Epidermal melanocyte (primary cell): ENCODE measurements at regions not wholly inside any gene's neighbourhood (a gene's known extent, or its start where the extent isn't known, plus 50 kb on each side); places are given as distances from the start of the nearest gene placed in this dataset.
"Not testable (repeated sequence)": the region's sequence is repeated elsewhere in the genome, so short reads cannot be mapped to it uniquely, and the experiment has no call there.

ENCODE experiments used
- DNase-seq: peaks from one replicate; pipeline ENCODE4 v3.0.0; 2011; ENCODE audit warnings: low spot score; ENCODE audit not compliant: insufficient read length

DNA sequence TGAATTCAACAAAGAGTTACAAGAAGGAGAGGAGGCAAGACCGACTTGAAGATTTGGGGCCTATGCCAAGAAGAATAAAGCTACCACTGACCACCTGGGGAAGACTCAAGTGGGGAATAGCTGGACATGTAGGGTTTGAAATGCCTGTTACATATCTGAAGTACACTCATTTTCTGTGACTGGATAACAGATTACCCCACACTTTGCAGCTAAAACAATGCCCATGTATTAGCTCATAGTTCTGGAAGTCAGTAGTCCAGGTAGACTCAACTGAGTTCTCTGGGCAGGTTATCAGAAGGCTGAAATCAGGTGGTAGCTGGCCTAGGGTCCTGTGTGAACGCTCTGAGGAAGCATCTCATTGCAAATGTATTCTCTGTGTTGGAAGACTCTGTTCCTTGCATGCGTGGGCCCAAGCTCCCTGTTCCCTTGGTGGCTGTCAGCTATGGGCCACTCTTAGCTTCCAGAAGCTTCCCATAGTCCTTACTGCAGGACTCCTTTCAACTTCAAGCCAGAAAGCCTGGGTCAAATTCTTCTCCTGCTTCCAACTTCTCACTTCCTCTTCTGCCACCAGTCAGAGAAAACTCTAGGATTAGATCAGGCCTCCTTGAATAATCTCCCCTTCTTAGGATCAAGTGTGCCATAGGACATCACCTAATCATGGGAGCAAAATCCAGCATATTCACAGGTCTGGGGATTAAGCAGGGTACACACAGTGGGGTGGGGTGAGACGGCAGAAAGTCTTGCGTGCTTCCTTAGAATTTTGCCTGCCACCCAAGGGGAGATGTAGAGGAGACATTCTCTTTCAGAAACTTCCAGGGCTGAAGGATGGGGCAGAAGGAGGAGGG lies 187.8 kb downstream of the SHQ1 start:
- no peak for DNase-seq

DNA sequence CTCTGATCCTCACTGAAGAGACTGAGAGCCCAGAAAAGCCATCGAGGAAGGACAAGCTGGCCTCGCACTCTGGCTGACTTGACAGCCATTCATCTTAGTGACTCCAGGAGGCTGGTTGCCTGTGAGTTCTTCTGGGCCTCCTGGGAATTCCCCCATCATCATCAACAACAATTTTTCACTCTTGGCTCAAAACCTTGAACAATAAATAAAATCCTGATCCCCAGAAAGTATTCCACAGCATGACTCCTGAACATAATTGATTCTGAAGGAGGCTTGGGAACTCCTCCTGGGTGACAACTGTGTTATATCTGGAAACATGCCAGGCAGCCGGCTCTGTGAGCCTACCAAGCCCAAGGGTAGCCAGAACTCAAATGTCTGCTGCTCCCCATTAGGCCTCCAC lies 188.6 kb downstream of the SHQ1 start:
- no peak for DNase-seq

DNA sequence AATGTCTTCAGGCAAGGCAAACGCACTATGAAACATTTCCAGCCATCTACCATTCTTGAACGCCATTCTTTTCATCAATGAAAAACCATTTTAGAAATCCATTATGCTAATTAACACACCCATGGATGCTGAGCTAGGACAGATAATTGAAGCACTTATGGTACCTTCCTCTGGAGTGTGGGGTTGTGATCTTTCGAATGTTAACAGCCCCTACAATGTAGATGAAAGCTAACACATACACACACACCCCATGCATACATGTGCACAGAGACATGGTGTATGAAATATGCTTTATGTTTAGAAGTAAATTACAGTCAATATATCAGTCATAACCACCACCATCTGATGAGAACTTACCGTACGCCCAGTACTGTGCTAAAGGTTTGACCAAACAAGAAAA lies 189.1 kb downstream of the SHQ1 start:
- no peak for DNase-seq

DNA sequence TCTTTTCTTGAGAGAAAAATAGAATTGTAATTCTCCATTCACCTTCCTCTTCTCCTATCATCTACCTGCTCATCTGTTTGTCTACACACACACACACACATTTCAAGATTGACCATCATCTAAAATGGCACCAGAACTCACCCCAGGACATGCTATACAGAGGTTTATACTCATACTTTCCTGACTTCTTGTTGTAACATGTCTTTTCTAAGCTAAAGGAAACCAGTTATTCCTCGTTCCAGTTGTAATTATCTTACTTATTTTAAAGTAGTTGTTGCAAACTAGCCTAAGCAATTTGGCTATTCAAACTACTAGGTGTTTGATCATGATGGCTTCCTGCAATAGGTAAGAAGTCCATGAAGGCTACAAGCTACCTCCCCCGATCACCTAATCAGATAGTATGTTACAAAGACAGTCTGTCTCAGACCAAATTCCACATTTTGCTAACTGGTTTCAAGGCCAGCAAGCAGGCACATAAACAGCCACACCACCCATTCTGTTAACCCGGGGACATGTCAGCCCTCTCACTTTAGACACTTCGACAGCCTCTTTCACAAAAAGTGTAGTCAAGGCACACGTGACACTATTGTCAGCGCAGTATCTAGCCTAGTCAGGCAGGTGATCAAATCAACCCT lies 189.7 kb downstream of the SHQ1 start:
- DNase-seq, result no peak

DNA sequence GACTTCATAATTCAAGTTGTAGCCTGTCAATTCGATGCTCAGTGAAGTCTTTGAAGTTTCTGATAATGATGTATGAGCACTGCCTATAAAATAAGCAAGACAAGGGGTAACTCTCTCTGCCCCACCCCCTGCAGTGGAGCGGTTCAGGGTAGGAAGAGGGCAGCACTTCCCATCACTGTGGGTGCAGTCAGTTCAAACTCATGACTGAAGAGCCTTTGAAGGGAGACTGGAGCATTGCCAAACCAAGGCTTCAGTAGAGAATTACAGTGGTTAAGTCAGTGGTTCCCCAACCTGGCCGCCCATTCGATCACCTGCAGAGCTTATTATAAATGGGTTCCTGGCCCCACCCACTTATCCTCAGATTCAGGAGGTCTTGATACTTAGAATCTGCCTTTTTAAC lies 190.6 kb downstream of the SHQ1 start:
- no peak for DNase-seq

DNA sequence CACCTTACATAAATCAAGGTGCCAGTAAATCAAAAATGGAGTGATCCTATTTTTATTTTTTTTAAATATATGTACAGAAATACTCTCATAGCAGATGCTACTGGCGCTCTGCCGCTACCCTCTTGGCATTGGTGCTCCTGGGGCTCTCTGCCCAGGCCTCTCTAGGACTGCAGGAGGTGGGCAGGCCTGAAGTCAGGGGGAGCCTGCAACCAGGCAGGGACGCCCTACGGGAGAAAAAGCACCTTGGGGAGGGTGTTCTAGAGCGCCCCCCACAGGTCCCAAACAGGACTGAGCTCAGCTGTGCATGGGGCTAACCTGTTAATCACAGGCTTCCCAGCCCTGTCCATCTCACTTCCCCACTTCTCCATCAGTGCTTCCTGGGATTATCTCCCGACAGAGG lies 192.5 kb downstream of the SHQ1 start:
- DNase-seq, result no peak

DNA sequence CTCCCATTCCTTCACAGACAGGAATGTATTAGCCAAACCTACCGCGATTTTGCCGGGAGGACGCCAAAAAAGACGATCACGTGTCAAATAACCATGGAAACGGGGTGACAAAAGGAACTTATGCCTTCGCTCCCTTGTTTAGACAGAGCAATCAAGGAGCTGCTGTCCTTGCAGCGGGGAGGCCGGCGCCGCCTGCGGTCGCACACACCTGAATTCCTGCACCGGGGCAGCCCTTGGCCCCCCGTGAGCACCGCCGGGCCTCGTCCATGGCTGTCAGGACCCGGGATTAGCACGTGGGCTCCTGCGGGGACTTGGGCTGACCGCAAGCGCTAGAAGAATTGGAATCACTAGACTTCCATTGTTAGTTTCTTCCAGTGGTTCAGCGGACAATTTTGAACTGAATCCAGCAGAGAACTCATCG lies 193.1 kb downstream of the SHQ1 start:
- DNase-seq, result no peak

DNA sequence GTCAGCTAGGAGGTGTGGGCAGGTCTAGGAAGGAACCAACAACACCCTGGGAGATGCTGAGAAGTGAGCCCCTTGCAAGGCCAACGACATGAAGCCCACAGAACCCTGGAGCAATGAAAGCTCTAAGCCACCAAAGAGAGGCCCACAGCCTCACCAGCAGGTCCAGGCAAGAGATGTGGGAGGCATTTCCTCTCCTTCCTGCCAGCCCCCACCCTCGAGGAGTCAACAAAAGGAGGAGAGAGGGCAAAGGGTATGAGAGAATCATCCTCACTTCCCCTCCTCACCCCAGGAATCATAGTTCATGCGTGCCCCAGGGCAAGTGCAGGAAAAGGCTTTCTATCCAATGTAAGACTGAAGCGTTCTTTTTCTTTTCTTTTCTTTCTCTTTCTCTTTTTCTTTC lies 195.8 kb downstream of the SHQ1 start:
- no peak for DNase-seq

DNA sequence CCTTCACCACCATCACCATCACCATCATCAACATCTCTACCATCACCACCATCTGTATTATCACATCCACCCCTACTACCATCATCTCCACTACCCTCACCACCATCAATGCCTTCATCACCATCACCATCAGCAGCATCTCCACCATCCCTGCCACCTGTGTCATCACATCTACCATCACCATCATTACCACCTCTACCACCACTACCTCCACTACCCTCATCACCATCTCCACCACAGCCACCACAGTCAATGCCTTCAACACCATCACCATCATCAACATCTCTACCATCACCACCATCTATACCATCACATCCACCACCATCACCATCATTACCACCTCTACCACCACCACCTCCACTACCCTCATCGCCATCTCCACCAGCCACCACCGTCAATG lies 196.7 kb downstream of the SHQ1 start:
- DNase-seq, result no peak

DNA sequence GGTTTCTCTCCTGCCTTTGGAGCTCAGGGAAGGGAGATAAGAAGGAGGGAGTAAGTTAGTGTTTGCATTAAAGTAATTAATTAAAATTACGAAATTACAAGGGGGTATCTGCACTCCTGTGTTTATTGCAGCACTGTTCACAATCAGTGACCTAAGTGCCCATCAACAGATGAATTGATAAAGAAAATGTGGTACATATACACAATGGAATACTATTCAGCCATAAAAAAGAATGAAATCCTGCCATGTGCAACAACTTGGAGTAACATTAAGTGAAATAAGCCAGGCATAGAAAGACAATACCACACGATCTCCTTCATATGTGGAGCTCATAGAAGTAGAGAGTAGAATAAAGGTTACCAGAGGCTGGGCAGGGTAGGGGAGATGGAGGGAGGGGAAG lies 202.0 kb downstream of the SHQ1 start:
- DNase-seq, result no peak

DNA sequence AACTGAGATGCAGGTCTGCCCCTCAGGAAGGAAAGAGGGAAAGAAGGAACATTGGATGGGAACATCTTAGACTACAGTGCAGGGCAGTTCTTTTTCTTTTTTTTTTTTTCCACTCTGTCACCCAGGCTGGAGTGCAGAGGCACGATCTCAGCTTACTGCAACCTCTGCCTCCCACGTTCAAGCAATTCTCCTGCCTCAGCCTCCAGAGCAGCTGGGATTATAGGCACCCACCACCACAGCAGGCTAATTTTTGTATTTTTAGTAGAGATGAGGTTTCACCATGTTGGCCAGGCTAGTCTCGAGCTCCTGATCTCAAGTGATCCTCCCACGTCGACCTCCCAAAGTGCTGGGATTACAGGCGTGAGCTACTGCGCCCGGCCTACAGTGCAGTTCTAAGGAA lies 204.6 kb downstream of the SHQ1 start:
- DNase-seq, result not testable (repeated sequence)

DNA sequence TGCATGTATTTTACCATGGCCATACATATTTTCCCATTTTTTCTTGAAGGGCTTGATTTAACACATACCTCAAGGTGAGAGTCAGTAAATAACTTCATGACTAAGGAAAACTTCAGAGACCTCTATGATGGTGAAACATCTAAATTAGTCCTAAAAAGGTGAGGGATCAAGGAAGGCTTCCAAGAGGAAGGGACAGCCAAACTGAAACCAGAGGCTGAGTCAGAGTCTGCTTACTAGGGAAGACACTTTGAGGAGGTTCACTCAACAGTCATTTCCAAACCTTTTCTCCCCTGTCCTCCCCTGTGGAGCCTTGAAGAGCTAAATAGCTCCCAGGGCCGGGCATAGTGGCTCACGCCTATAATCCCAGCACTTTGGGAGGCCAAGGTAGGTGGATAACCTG lies 206.6 kb downstream of the SHQ1 start:
- no peak for DNase-seq

DNA sequence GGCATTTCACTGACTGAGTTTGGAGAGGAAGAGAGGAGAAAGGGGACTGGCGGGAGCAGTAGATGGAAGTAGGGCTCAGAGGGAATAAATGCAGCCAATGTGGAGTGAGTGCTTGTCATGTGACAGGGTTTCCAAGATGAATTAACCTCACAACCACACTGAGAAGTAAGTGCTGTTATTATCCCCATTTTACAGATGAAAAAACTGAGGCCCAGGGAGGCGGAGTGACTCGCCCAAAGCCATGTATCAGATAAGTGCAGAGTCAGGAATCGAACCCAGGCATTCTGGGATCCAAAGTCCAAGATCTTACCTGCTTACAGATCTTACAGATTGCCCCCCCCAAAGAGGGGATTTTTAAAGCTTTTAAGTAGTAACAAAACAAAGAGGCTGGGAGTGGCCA lies 207.2 kb downstream of the SHQ1 start:
- DNase-seq, result no peak

DNA sequence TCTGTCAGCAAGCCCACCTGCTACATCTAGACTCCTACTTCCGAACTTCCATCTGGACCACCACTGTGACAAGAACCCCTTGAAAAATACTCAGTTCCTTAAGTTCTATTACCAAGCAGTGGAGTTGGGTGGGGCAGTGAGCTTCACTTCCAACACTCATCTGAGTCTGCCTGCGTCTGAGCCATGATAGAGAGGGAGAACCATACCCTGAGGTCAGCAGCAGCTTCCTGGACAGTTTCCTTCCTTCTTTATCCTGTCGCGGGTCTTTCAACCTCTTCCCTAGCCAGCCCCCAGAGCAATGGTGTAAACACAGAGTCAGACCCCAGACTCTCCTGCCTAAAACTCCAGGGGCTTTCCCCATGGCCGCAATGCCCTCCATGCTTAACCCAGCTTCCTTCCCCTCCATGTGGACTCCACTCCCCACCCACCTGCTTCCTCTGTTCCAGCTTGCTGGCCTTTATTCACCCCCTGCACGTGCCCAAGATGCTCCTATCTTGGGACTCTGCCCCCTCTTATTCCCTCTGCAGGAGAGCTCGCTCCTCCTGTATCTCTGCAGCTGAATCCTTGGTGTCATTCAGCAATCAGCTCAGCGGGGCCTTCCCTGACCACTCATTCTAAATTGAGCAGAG lies 211.2 kb downstream of the SHQ1 start:
- no peak for DNase-seq

DNA sequence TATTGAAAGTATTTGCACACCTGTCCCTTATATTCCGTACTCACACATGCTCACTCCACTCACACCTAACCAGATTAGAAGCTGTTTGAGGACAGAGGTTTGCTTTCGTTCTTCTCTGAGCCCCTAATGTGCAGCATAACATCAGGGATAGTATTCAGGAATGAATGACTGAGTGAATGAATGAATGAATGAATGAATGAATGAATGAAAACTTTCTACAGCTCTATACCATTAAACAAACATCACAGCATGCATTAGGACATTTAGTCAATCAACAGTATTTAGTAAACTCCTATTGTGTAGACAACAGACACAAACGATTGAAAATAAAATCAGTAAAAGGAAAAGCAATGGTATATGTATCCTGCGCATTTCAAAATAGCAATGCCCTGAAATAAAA lies 212.7 kb downstream of the SHQ1 start:
- DNase-seq, result no peak

DNA sequence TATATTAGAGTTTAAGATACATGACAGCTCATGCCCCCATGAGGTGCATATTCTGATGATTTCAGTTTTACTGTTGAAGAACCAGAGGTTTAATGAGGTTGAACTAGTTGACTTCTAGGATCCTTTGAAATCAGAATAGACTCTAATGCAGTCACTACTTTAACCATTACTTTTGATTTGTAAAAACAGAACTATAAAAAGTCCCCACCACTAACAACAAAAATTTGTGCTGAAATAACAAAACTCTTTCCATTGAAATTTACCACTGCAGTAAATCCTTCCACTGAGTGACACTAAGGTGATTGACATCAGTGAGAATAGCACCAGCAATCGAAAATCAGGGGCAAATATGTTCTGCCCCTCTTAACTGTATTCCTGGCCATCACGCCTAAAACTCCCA lies 214.1 kb downstream of the SHQ1 start:
- DNase-seq, result no peak

DNA sequence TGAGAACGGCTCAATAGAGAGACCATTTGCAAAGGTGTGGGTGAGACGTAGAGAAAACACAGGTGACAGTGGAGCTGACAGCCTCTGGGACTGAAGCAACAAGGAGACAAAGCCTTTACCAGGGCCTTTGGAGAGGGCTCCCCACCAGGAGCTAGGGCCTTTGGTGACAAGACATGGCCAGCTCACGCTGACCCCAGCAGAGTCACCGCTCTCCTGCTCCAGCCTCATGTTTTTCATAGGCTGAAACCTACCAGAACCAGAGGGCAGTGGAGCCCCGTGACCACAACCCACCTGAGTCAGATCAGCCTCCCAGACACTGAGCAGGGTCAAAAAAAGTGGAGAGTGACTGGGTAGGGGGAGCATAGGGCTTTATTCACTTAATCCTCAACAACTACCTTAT lies 214.7 kb downstream of the SHQ1 start:
- DNase-seq, result no peak

DNA sequence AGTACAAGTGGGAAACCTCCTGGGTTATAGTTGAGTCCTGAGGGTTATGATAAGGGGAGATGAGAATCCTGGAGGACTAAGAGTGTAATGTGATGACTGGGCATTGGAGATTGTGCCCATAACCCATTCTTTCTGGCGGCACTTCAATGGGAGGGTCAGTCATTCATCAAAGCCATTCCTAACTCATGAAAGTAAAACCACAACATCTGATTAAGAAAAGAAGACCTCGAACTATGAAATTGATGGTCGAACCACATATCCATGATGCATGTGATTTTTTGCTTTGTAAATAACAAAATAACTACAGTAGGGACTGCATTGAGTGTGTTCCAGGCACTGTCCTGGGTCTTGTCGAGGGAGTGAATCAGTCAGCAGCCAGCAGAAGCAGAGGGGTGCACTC lies 215.1 kb downstream of the SHQ1 start:
- DNase-seq, result no peak

DNA sequence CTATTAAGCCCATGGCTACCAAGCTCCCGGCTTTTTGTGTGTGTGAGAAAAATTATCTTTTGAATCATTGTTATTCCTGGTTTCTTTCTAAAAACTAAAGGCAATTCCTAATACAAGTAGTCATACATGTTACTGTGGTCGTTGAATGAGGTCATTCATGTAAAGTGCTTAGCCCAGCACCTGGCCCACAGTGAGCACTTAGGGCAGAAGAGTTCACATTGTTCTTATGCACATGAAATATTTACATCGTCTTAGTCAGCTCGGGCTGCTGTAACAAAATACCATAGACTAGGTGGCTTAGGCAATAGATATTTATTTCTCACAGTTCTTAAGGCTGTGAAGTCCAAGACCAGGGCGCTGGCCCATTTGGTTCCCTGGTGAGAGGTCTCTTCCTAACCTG lies 216.1 kb downstream of the SHQ1 start:
- no peak for DNase-seq

DNA sequence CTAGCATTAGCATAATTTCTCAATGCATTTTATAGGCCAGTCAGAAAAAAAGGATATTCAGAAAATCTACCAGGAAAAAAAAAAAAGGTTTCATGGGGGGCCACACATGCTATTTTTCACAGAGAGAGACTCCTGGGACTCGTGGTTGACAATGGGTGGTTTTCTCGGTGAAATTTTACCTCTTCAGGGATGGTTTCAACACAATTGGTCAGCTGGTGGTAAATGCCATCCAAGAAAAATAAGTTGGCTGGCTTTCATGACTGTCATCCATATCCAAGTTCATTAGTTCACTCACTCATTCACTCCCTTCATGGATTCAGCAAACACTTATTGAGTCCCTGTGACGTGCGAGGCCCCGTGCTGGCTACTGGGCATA lies 217.3 kb downstream of the SHQ1 start:
- no peak for DNase-seq

DNA sequence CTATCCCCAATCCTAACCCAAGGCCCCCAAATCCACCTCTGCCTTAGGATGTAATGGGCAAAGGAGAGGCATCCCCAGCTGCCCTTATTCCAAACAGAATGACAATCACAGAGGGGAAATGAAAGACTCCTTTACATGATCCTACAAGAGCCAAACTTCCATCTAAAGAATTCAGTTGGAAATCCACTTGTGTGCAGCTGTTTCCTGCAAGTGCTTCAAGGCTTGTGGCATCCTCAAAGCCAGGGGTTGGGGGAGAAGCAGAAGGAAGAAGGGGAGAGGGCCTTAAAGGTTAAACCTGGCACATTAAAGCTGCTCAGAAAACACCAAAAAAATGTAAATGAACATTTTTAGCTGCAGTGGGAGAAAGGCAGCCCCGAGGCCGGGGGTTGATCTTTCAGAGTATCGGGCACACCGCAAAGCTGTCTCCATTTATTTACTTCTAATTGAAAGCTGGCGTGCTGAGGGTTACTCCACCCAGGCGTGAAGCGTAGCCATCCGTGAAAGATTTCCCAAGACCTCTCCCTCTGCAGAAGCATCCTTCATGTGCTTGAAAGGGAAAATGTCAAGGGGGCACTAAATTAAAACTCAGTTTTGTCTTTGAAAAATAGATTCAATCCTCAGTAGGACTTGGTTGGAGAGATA lies 217.8 kb downstream of the SHQ1 start:
- no peak for DNase-seq

DNA sequence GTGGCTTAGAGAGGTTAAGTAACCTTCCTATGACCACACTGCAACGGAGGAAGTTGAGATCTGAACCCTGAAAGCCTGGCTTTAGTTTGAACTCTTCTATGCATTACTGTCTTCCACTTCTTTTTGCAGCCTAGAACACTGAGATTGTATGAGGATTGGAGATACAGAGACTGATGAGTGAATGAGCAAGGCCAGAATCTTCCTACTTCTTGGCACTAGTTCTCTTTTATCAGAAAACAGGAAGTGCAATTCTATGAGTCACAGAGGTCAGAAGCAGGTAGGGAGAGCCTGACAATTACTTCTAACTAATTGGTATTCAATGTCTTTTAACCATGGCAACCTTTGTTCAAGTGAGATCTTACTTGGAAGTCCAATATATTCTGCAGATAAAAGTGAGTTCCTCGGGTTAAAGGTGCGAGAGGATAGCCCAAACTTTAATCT lies 219.0 kb downstream of the SHQ1 start:
- no peak for DNase-seq
